ENCODE measurements at regions not wholly inside any gene's neighbourhood (a gene's known extent, or its start where the extent isn't known, plus 50 kb on each side); places are given as distances from the start of the nearest gene placed in this dataset.

DNA sequence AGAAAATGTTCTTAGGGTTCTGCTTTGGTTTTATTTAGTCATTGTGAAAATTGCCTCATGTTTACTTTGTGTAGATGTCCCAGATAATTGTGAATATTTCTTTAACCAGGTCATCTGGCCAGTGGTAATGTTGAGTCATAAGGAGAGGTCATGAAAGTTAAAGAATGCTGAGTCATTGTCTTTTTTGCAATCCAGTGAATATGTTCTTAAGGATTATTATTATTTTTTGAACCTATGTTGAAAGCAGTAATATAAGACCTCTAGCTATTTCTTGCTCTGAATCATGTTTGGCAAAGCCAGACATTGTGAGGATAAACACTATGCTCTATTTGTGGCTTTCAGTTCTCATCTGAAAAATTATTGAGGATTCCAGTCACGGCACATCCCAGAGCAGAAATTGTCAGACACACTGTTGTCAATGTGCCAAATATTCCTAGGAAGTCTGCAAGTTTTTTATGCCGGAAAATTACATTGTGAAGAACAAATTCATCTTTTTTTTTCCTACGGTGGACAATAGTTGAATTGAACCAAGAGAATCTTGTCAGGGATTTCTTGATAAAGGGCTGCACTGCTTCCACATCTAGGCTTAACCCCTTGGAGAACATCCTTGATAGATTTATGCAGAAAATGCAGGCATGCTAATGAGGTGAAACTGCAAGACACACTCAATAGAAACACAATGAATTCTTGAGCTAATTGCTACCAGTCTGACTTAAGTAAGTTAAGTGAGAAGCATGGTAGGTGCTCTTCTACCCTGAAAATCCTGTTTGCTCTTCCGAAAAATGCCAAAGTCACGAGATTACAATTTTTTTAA lies 369.6 kb downstream of the ATP23 start:
- DNase-seq (ENCODE audit: low read depth) = peak; percentile 98
- H3K4me3 ChIP-seq (replicated peaks; ENCODE audit: low read depth, low read length) = peak overlapping the region; percentile 1
- TF ChIP-seq, protein P1, sequence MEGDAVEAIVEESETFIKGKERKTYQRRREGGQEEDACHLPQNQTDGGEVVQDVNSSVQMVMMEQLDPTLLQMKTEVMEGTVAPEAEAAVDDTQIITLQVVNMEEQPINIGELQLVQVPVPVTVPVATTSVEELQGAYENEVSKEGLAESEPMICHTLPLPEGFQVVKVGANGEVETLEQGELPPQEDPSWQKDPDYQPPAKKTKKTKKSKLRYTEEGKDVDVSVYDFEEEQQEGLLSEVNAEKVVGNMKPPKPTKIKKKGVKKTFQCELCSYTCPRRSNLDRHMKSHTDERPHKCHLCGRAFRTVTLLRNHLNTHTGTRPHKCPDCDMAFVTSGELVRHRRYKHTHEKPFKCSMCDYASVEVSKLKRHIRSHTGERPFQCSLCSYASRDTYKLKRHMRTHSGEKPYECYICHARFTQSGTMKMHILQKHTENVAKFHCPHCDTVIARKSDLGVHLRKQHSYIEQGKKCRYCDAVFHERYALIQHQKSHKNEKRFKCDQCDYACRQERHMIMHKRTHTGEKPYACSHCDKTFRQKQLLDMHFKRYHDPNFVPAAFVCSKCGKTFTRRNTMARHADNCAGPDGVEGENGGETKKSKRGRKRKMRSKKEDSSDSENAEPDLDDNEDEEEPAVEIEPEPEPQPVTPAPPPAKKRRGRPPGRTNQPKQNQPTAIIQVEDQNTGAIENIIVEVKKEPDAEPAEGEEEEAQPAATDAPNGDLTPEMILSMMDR (IDR thresholded peaks at IDR 0.05; ENCODE audit: low read length, missing control alignments) = no peak

- H3K4me3 ChIP-seq (replicated peaks; ENCODE audit: low read depth, low read length) = no peak overlapping the region
- DNase-seq (ENCODE audit: low read depth) = peak; percentile 74
- TF ChIP-seq, protein P1 (IDR thresholded peaks at IDR 0.05; ENCODE audit: low read length, missing control alignments) = no peak
Observed at GRCh38 chr12:58313091-58313855, 371.9 kb downstream of the ATP23 start.

DNA sequence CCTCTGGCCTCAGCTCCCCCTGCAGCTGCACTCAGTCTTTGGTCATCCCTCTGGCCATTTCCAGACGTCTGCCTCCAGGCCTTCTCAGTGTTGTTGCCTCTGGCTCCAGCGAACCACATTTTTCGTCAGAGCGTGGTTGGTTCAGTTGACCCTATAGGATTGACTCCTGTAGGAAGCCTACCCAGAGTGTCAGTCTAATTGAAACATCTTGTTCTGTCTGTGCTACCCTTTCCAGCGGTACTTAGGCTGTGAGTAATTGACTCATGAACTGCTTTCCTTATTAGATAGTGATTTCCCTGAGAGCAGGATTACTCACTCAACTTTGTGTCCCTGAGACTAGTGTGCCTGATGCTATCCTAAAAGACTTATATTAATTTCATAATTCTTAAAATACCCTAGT lies 373.2 kb downstream of the ATP23 start:
- no peak overlapping the region for H3K4me3 ChIP-seq (replicated peaks; ENCODE audit: low read depth, low read length)
- TF ChIP-seq, protein P1 (IDR thresholded peaks at IDR 0.05; ENCODE audit: low read length, missing control alignments) = no peak
- DNase-seq (ENCODE audit: low read depth) = peak; percentile 51

DNA sequence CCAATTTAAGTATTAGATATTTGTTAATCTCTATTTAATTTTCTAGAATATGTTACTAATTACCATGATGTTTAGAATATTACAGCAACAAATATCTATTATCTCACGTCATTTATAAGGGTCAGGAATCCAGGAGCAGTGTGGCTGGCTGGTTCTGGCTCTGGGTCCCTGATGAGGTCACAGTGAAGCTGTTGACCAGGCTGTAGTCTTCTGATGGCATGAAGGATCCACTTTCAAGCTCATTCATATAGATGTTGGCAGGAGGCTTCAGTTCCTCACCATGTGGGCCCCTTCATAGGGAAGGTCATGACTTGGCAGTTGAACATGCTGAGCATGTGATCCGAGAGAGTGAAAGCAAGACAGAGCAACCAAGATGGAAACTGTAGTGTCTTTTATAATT lies 375.6 kb downstream of the ATP23 start:
- DNase-seq (ENCODE audit: low read depth) = no peak
- H3K4me3 ChIP-seq (replicated peaks; ENCODE audit: low read depth, low read length) = no peak overlapping the region
- TF ChIP-seq, protein P1 (IDR thresholded peaks at IDR 0.05; ENCODE audit: low read length, missing control alignments) = no peak

DNA sequence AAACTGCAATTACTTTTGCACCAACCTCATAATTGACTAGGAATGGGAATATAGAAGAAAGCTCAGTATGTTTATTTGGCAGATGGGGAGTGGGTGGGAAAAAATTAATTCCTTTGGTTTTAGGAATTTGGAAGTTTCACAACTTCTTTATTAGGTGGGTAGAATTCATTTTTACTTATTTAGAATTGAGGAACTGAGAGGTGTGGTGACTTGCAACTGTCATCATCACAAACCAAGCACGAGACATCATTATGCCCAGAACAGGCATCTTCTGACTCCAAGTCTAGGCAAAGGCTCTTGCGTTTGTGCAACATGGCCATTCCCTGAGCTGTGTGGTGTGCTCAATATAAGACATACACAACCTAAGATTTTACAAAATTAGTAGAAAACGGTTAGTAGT lies 380.0 kb downstream of the ATP23 start:
- TF ChIP-seq, protein P1 (IDR thresholded peaks at IDR 0.05; ENCODE audit: low read length, missing control alignments) = no peak
- DNase-seq (ENCODE audit: low read depth) = no peak
- no peak overlapping the region for H3K4me3 ChIP-seq (replicated peaks; ENCODE audit: low read depth, low read length)

DNA sequence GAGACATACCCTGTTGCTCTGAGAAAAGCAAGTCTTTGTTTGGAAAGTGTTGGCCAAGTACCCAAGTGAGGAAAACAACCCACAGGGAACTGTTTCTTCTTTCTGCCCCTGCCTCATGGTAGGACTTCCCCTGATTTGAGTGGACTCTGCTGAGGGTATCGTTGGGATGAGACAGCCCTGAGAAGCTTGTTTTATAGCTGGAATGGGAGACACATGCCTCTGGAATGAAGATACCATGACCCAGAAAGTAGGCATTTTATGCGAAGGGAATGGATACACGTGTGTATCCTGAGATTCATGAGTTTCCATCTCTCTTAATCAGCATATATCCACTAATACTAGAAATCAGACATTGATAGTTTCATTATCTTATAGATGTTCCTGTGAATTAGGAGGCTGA lies 382.3 kb downstream of the ATP23 start:
- H3K4me3 ChIP-seq (replicated peaks; ENCODE audit: low read depth, low read length) = no peak overlapping the region
- TF ChIP-seq, protein P1 (IDR thresholded peaks at IDR 0.05; ENCODE audit: low read length, missing control alignments) = no peak
- no peak for DNase-seq (ENCODE audit: low read depth)

All from fibroblast of pulmonary artery (primary cell).